ENCODE measurements at regions not wholly inside any gene's neighbourhood (a gene's known extent, or its start where the extent isn't known, plus 50 kb on each side); places are given as distances from the start of the nearest gene placed in this dataset.

DNA sequence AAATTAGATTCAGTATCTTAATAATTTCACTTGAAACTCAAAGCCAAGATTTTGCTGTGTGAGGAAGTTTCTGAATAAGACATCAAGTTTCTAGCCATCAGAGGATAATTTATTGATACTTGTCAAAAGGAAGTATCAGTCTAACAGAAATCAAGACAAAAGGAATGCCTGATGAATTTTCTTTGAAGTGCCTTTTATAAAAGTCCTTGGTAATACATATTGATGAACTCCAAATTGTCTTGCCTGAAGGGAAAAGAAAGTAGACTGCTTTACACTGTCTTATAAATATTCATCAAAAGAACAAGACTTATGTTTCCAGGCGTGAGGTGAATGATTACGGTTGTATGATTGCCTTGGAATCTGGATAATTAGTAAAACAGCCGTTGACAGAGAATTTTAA is 986.0 kb upstream of the MAP3K7 start:
- no peak overlapping the region for H3K4me3 Mint-ChIP-seq
- no peak overlapping the region for H3K27ac Mint-ChIP-seq
- no peaks in the 10 kb centered on the region for H3K4me1 Mint-ChIP-seq
- H3K9me3 Mint-ChIP-seq = peaks cover 0 to 3% (median 0%) of the 10 kb centered on the region in 9 donors
- no peaks in the 10 kb centered on the region for H3K27me3 Mint-ChIP-seq
- H3K36me3 Mint-ChIP-seq = no peaks in the 10 kb centered on the region
- DNase-seq (no peak), ATAC-seq (no peak)
- POLR2A ChIA-PET = no interaction called here

- no peaks in the 10 kb centered on the region for H3K36me3 Mint-ChIP-seq
Measured at GRCh38 chr6:91569071-91569470, 982.2 kb upstream of the MAP3K7 start.

GRCh38 chr6:91566467-91566866 is 979.6 kb upstream of the MAP3K7 start:
- POLR2A ChIA-PET = no interaction called here
- H3K27ac Mint-ChIP-seq = no peak overlapping the region
- no peaks in the 10 kb centered on the region for H3K4me1 Mint-ChIP-seq
- H3K4me3 Mint-ChIP-seq = no peak overlapping the region
- H3K9me3 Mint-ChIP-seq = peaks cover 0 to 19% (median 2%) of the 10 kb centered on the region in 9 donors
- H3K36me3 Mint-ChIP-seq = no peaks in the 10 kb centered on the region
- no peak for DNase-seq
- peaks cover 0 to 2% (median 0%) of the 10 kb centered on the region in 5 donors for H3K27me3 Mint-ChIP-seq
- no peak for ATAC-seq

More at GRCh38 chr6:91569071-91569470, 982.2 kb upstream of the MAP3K7 start:
- Mint-ChIP-seq H3K27ac (no peak overlapping the region), H3K9me3 (peaks cover 0 to 19% (median 0%) of the 10 kb centered on the region in 9 donors), H3K4me1 (no peaks in the 10 kb centered on the region), H3K27me3 (no peaks in the 10 kb centered on the region), H3K4me3 (no peak overlapping the region)
- ATAC-seq (no peak), DNase-seq (no peak)
- POLR2A ChIA-PET = no interaction called here

- DNase-seq (no peak), ATAC-seq (no peak)
- no peak overlapping the region for H3K4me3 Mint-ChIP-seq
- no peak overlapping the region for H3K27ac Mint-ChIP-seq
- POLR2A ChIA-PET = no interaction called here
- peaks cover 0 to 2% (median 0%) of the 10 kb centered on the region in 5 donors for H3K27me3 Mint-ChIP-seq
- no peaks in the 10 kb centered on the region for H3K4me1 Mint-ChIP-seq
- H3K9me3 Mint-ChIP-seq = peaks cover 0 to 19% (median 4%) of the 10 kb centered on the region in 9 donors
- peaks cover 0 to 4% (median 0%) of the 10 kb centered on the region in 3 donors for H3K36me3 Mint-ChIP-seq
Measured at GRCh38 chr6:91565207-91565606, 978.3 kb upstream of the MAP3K7 start.

GRCh38 chr6:91562955-91563354 is 976.1 kb upstream of the MAP3K7 start:
- H3K4me3 Mint-ChIP-seq = no peak overlapping the region
- POLR2A ChIA-PET = no interaction called here
- peaks cover 0 to 2% (median 0%) of the 10 kb centered on the region in 5 donors for H3K27me3 Mint-ChIP-seq

DNA sequence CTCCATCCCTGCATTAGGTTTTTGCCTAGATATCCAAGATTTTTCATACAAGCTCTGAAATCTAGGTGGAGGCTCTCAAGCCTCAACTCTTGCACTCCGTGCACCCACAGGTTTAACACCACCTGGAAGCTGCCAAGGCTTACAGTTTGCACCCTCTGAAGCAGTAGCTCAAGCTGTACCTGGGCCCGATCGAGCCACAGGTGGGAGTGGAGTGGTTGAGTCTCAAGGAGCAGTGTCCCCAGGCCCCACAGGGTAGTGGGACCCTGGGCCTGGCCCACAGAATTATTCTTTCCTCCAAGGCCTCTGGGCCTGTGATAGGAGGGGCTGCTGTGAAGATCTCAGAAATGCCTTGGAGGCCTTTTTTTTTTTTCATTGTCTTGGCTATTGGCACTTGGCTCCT is 973.5 kb upstream of the MAP3K7 start:
- H3K4me3 Mint-ChIP-seq = no peak overlapping the region
- peaks cover 0 to 31% (median 5%) of the 10 kb centered on the region in 9 donors for H3K9me3 Mint-ChIP-seq
- DNase-seq = no peak
- peaks cover 0 to 4% (median 0%) of the 10 kb centered on the region in 3 donors for H3K36me3 Mint-ChIP-seq
- no peak for ATAC-seq
- H3K27ac Mint-ChIP-seq = no peak overlapping the region
- H3K27me3 Mint-ChIP-seq = peaks cover 0 to 2% (median 0%) of the 10 kb centered on the region in 5 donors
- H3K4me1 Mint-ChIP-seq = no peaks in the 10 kb centered on the region
- POLR2A ChIA-PET = no interaction called here

More at GRCh38 chr6:91562955-91563354, 976.1 kb upstream of the MAP3K7 start:
- peaks cover 0 to 4% (median 0%) of the 10 kb centered on the region in 3 donors for H3K36me3 Mint-ChIP-seq
- ATAC-seq (no peak), DNase-seq (no peak)
- H3K27ac Mint-ChIP-seq = no peak overlapping the region
- H3K9me3 Mint-ChIP-seq = peaks cover 0 to 30% (median 5%) of the 10 kb centered on the region in 9 donors
- no peaks in the 10 kb centered on the region for H3K4me1 Mint-ChIP-seq

GRCh38 chr6:91540902-91541301 is 954.0 kb upstream of the MAP3K7 start:
- H3K27me3 Mint-ChIP-seq = no peaks in the 10 kb centered on the region
- no peaks in the 10 kb centered on the region for H3K36me3 Mint-ChIP-seq
- no peaks in the 10 kb centered on the region for H3K4me1 Mint-ChIP-seq
- POLR2A ChIA-PET = no interaction called here
- H3K27ac Mint-ChIP-seq = no peak overlapping the region
- H3K4me3 Mint-ChIP-seq = no peak overlapping the region
- DNase-seq = no peak
- no peak for ATAC-seq
- peaks cover 0 to 20% (median 2%) of the 10 kb centered on the region in 9 donors for H3K9me3 Mint-ChIP-seq

- POLR2A ChIA-PET = no interaction called here
- no peak for ATAC-seq
- no peak for DNase-seq
- Mint-ChIP-seq H3K27me3 (no peaks in the 10 kb centered on the region), H3K27ac (no peak overlapping the region), H3K36me3 (no peaks in the 10 kb centered on the region), H3K4me3 (no peak overlapping the region), H3K4me1 (no peaks in the 10 kb centered on the region), H3K9me3 (peaks cover 0 to 23% (median 2%) of the 10 kb centered on the region in 9 donors)
Measured at GRCh38 chr6:91539456-91539855, 952.6 kb upstream of the MAP3K7 start.

GRCh38 chr6:91538622-91539021 is 951.8 kb upstream of the MAP3K7 start:
- H3K4me1 Mint-ChIP-seq = no peaks in the 10 kb centered on the region
- no peaks in the 10 kb centered on the region for H3K27me3 Mint-ChIP-seq
- DNase-seq (no peak), ATAC-seq (no peak)
- H3K36me3 Mint-ChIP-seq = no peaks in the 10 kb centered on the region
- no peak overlapping the region for H3K27ac Mint-ChIP-seq
- H3K9me3 Mint-ChIP-seq = peaks cover 0 to 23% (median 2%) of the 10 kb centered on the region in 9 donors
- POLR2A ChIA-PET = no interaction called here
- no peak overlapping the region for H3K4me3 Mint-ChIP-seq

DNA sequence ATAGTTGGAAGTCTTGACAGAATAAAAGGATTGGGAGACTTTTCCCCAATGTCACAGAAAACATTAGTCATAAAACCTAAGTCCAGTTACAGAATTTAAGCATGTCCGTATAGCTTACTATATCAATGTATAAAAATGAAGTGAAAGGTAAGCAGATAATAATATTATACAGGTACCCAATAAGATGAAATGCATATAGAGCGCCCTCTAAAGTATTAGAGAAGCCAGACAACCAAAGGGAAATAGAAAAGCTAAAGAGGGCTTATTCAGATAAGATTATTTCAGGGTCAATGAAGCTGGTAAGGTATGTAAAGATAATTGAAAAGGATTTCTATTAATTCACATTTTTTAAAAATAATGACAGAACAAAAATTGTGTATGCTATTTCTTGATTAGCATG is 947.7 kb upstream of the MAP3K7 start:
- ATAC-seq (no peak), DNase-seq (no peak)
- POLR2A ChIA-PET = no interaction called here
- H3K4me1 Mint-ChIP-seq = no peaks in the 10 kb centered on the region
- H3K9me3 Mint-ChIP-seq = peaks cover 0 to 37% (median 2%) of the 10 kb centered on the region in 9 donors
- H3K27ac Mint-ChIP-seq = no peak overlapping the region
- no peaks in the 10 kb centered on the region for H3K27me3 Mint-ChIP-seq
- H3K4me3 Mint-ChIP-seq = no peak overlapping the region
- no peaks in the 10 kb centered on the region for H3K36me3 Mint-ChIP-seq

DNA sequence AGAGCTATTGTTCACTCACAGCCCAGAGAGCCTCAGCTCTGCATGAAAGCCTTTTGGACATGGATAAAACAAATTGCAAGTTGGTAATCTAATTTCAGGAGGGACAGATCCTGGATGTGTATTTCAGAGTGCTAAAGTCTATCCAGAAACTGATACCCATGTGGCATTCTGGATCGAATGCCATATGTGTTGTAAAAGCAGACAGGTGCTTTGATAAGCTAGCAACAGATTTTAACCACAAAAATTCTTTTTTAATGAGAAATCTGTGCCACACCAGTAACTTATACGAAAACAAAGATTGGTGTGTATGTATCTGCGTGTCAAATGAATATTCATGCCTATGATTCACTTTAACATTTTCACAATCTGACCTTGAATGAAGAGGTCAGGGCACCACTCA is 936.6 kb upstream of the MAP3K7 start:
- H3K9me3 Mint-ChIP-seq = peaks cover 0 to 20% (median 2%) of the 10 kb centered on the region in 9 donors
- H3K4me3 Mint-ChIP-seq = no peak overlapping the region
- no peaks in the 10 kb centered on the region for H3K4me1 Mint-ChIP-seq
- no peaks in the 10 kb centered on the region for H3K27me3 Mint-ChIP-seq
- POLR2A ChIA-PET = no interaction called here
- H3K27ac Mint-ChIP-seq = no peak overlapping the region
- no peak for ATAC-seq
- no peaks in the 10 kb centered on the region for H3K36me3 Mint-ChIP-seq
- DNase-seq = no peak

- H3K4me3 Mint-ChIP-seq = no peak overlapping the region
- no peak overlapping the region for H3K27ac Mint-ChIP-seq
- no peaks in the 10 kb centered on the region for H3K27me3 Mint-ChIP-seq
- ATAC-seq = no peak
- no peaks in the 10 kb centered on the region for H3K36me3 Mint-ChIP-seq
- no peak for DNase-seq
- no peaks in the 10 kb centered on the region for H3K4me1 Mint-ChIP-seq
- POLR2A ChIA-PET = no interaction called here
- H3K9me3 Mint-ChIP-seq = peaks cover 0 to 18% (median 1%) of the 10 kb centered on the region in 9 donors
Measured at GRCh38 chr6:91521999-91522398, 935.1 kb upstream of the MAP3K7 start.

- Mint-ChIP-seq H3K4me1 (no peaks in the 10 kb centered on the region), H3K27ac (no peak overlapping the region), H3K27me3 (no peaks in the 10 kb centered on the region), H3K36me3 (no peaks in the 10 kb centered on the region), H3K9me3 (peaks cover 0 to 10% (median 0%) of the 10 kb centered on the region in 9 donors), H3K4me3 (no peak overlapping the region)
- ATAC-seq = no peak
- DNase-seq = no peak
- POLR2A ChIA-PET = no interaction called here
Measured at GRCh38 chr6:91509711-91510110, 922.8 kb upstream of the MAP3K7 start.

GRCh38 chr6:91509039-91509438 is 922.2 kb upstream of the MAP3K7 start:
- H3K4me3 Mint-ChIP-seq = no peak overlapping the region
- no peak for DNase-seq
- H3K36me3 Mint-ChIP-seq = no peaks in the 10 kb centered on the region
- no peak overlapping the region for H3K27ac Mint-ChIP-seq
- ATAC-seq = no peak
- no peaks in the 10 kb centered on the region for H3K4me1 Mint-ChIP-seq
- peaks cover 0 to 10% (median 0%) of the 10 kb centered on the region in 9 donors for H3K9me3 Mint-ChIP-seq
- POLR2A ChIA-PET = no interaction called here
- H3K27me3 Mint-ChIP-seq = no peaks in the 10 kb centered on the region

All from naive thymus-derived CD8-positive, alpha-beta T cell (primary cell).